IMR-90 (cell line): ENCODE measurements at regions not wholly inside any gene's neighbourhood (a gene's known extent, or its start where the extent isn't known, plus 50 kb on each side); places are given as distances from the start of the nearest gene placed in this dataset.

Source experiments
- ATAC-seq: fragments of 200-7000 bp; cut with Tn5 transposase; 2 replicates; pipeline ENCODE4 v1.9.1; 2020; ENCODE audit warnings: low read depth, mild to moderate bottlenecking, moderate library complexity
- BruUV-seq: library from RNA; stranded (reverse); fragments of 400-500 nt; replicated peaks from 2 replicates; lab custom pipeline; 2021; lab: Mats Ljungman, UMichigan
- CTCF ChIA-PET: fragments of 300-600 bp; formaldehyde crosslinking; extraction: SDS; loops from one replicate; lab custom pipeline; 2021; ENCODE audit warnings: antibody characterized with exemption; lab: Yijun Ruan, JAX
- POLR2A ChIA-PET: fragments of 300-600 bp; sonication (Branson Sonifier 250); formaldehyde crosslinking; loops from one replicate; lab custom pipeline; 2022; ENCODE audit warnings: antibody characterized with exemption; ENCODE audit not compliant: unreplicated experiment; lab: Charles Lee
- DNase-seq: peaks from one replicate; pipeline ENCODE4 v3.0.0; 2013
- H2AFZ ChIP-seq: replicated peaks from 2 replicates; pipeline ENCODE3; 2013; ENCODE audit warnings: low read length, mild to moderate bottlenecking; ENCODE audit not compliant: poor library complexity
- H2AK5ac ChIP-seq: 2 replicates; pipeline ENCODE4 v1.6.1; 2013; ENCODE audit warnings: low read depth, low read length, inconsistent platforms
- H2AK9ac ChIP-seq: replicated peaks from 2 replicates; pipeline ENCODE3; 2013; ENCODE audit warnings: mild to moderate bottlenecking, low read depth, low read length, moderate library complexity; ENCODE audit not compliant: poor library complexity
- H2BK120ac ChIP-seq: 2 replicates; pipeline ENCODE4 v1.6.1; 2013; ENCODE audit warnings: low read depth, low read length, inconsistent platforms
- H2BK15ac ChIP-seq: 3 replicates; pipeline ENCODE4 v1.6.1; 2013; ENCODE audit warnings: low read depth, low read length, inconsistent platforms
- H2BK20ac ChIP-seq: 2 replicates; pipeline ENCODE4 v1.6.1; 2013; ENCODE audit warnings: low read depth, mild to moderate bottlenecking, inconsistent platforms, low read length, moderate library complexity
- H2BK5ac ChIP-seq: 2 replicates; pipeline ENCODE4 v1.6.1; 2013; ENCODE audit warnings: mild to moderate bottlenecking, low read depth, low read length, inconsistent platforms; ENCODE audit not compliant: poor library complexity, severe bottlenecking
- H3K14ac ChIP-seq: replicated peaks from 2 replicates; pipeline ENCODE4 v1.6.1; 2013; ENCODE audit warnings: low read depth, low read length, inconsistent platforms
- H3K18ac ChIP-seq: 2 replicates; pipeline ENCODE4 v1.6.1; 2013; ENCODE audit warnings: low read depth, low read length, control low read depth
- H3K23ac ChIP-seq: 2 replicates; pipeline ENCODE4 v1.6.1; 2013; ENCODE audit warnings: low read depth, low read length, inconsistent platforms
- H3K27ac ChIP-seq: 2 replicates; pipeline ENCODE4 v1.5.1; 2013; ENCODE audit warnings: mild to moderate bottlenecking, control low read depth, low read length; ENCODE audit not compliant: insufficient read depth
- H3K27me3 ChIP-seq: 2 replicates; pipeline ENCODE4 v1.6.1; 2013; ENCODE audit warnings: low read length; ENCODE audit not compliant: control insufficient read depth, insufficient read depth
- H3K36me3 ChIP-seq: 2 replicates; pipeline ENCODE4 v1.6.1; 2013; ENCODE audit warnings: low read length, mixed read lengths; ENCODE audit not compliant: control insufficient read depth, insufficient read depth
- H3K4ac ChIP-seq: 2 replicates; pipeline ENCODE4 v1.6.1; 2013; ENCODE audit warnings: low read depth, low read length, inconsistent platforms
- H3K4me1 ChIP-seq: 2 replicates; pipeline ENCODE4 v1.6.1; 2013; ENCODE audit warnings: low read length, mixed read lengths; ENCODE audit not compliant: control insufficient read depth, insufficient read depth
- H3K4me2 ChIP-seq: 2 replicates; pipeline ENCODE4 v1.6.1; 2013; ENCODE audit warnings: low read depth, mild to moderate bottlenecking, control low read depth, low read length, moderate library complexity
- H3K4me3 ChIP-seq: 2 replicates; pipeline ENCODE4 v1.5.1; 2013; ENCODE audit warnings: low read depth, mild to moderate bottlenecking, control low read depth, low read length, moderate library complexity; ENCODE audit not compliant: insufficient read depth
- H3K56ac ChIP-seq: 2 replicates; pipeline ENCODE4 v1.6.1; 2013; ENCODE audit warnings: low read length, inconsistent platforms; ENCODE audit not compliant: insufficient read depth; ENCODE audit errors: extremely low read depth
- H3K79me1 ChIP-seq, 2 experiments: 2 replicates each; pipeline ENCODE4 v1.6.1; 2013; ENCODE audit warnings: low read length in 2 of 2, inconsistent platforms in 1 of 2, low read depth in 1 of 2
- H3K9ac ChIP-seq: 2 replicates; pipeline ENCODE4 v1.6.1; 2013; ENCODE audit warnings: low read depth, low read length, control low read depth
- H3K9me1 ChIP-seq: 2 replicates; pipeline ENCODE4 v1.6.1; 2013; ENCODE audit warnings: low read length, inconsistent platforms; ENCODE audit not compliant: insufficient read depth
- H3K9me3 ChIP-seq: 2 replicates; pipeline ENCODE4 v1.6.1; 2013; ENCODE audit warnings: low read length; ENCODE audit not compliant: control insufficient read depth, insufficient read depth
- H4K20me1 ChIP-seq: 2 replicates; pipeline ENCODE4 v1.6.1; 2013; ENCODE audit warnings: low read length, inconsistent platforms; ENCODE audit not compliant: insufficient read depth
- H4K5ac ChIP-seq: 2 replicates; pipeline ENCODE4 v1.6.1; 2013; ENCODE audit warnings: mild to moderate bottlenecking, low read depth, low read length, control low read depth
- H4K8ac ChIP-seq, 2 experiments: 2 replicates each; pipeline ENCODE4 v1.6.1; 2013; ENCODE audit warnings: low read depth in 2 of 2, low read length in 2 of 2, control low read depth in 1 of 2, inconsistent platforms in 1 of 2
- H4K91ac ChIP-seq: 2 replicates; pipeline ENCODE4 v1.6.1; 2013; ENCODE audit warnings: low read depth, low read length, inconsistent platforms; ENCODE audit not compliant: insufficient read depth
- BHLHE40 ChIP-seq: fragments of 150-350 bp; IDR thresholded peaks from 2 replicates; pipeline ENCODE4 v1.6.1; 2016; ENCODE audit warnings: mild to moderate bottlenecking, low read depth, low read length
- CEBPB ChIP-seq: IDR thresholded peaks from 2 replicates; pipeline ENCODE4 v1.6.1; 2012; ENCODE audit warnings: low read depth, low read length, improper control_type of control experiment
- NFE2L2 ChIP-seq: fragments of 150-350 bp; IDR thresholded peaks from 2 replicates; pipeline ENCODE4 v1.6.1; 2016; ENCODE audit warnings: low read depth, mild to moderate bottlenecking, low read length
- WGBS, 2 experiments: methylation state at CpG; one replicate each; pipeline versions ENCODE4 v1.1.5 to v1.1.7; 2013; ENCODE audit warnings: missing lambda C conversion rate in 2 of 2; ENCODE audit not compliant: insufficient read length in 1 of 2; ENCODE audit errors: extremely low coverage in 2 of 2; 5-methylcytosine and 5-hydroxymethylcytosine counted together
- dilution Hi-C: fragments of 300-500 bp; cut with HindIII; formaldehyde crosslinking; loops from one replicate; pipeline ENCODE4 v1.14.3; 2018; ENCODE audit warnings: low sequenced_read_pairs; ENCODE audit not compliant: unreplicated experiment
- in situ Hi-C: fragments of 300-500 bp; cut with MboI; formaldehyde crosslinking; loops from 3 replicates; pipeline ENCODE4 v1.14.3; 2019; ENCODE audit warnings: low sequenced_read_pairs, inconsistent platforms, mixed read lengths
- intact Hi-C: fragments of 100-400 bp; cut with micrococcal nuclease; formaldehyde crosslinking; loops from 2 replicates; pipeline ENCODE4 v1.10.0; 2022

- Histone ChIP-seq H3K79me1 (no peaks in the 10 kb centered on the region), H2AFZ (no peak overlapping the region), H2BK120ac (no peak overlapping the region), H4K8ac (no peak overlapping the region), H3K36me3 (no peaks in the 10 kb centered on the region), H2AK5ac (no peak overlapping the region), H3K27me3 (no peaks in the 10 kb centered on the region), H4K5ac (no peak overlapping the region), H2BK15ac (no peak overlapping the region), H2AK9ac (no peak overlapping the region), H3K4me2 (no peak overlapping the region), H3K14ac (no peak overlapping the region), H3K23ac (no peak overlapping the region), H3K9ac (no peak overlapping the region), H3K4me3 (no peak overlapping the region), H4K20me1 (no peaks in the 10 kb centered on the region), H3K4me1 (no peaks in the 10 kb centered on the region), H4K91ac (no peak overlapping the region), H3K56ac (no peak overlapping the region), H3K9me1 (no peaks in the 10 kb centered on the region), H3K18ac (no peak overlapping the region), H2BK20ac (no peak overlapping the region), H3K27ac (no peak overlapping the region), H2BK5ac (no peak overlapping the region), H3K4ac (no peak overlapping the region), H3K9me3 (no peaks in the 10 kb centered on the region)
- no TSS peak for BruUV-seq
- ChIA-PET POLR2A (no interaction called here), CTCF (no interaction called here)
- dilution Hi-C loops (no loop called here), in situ Hi-C loops (no loop called here), intact Hi-C loops (no loop called here)
- WGBS, 2 experiments, result no CpG with 5 or more reads among the region's 2 CpGs
- ATAC-seq (no peak), DNase-seq (no peak)
- no peak for TF ChIP-seq NFE2L2
- TF ChIP-seq BHLHE40, result no peak
- TF ChIP-seq CEBPB, result no peak
Measured at GRCh38 chr6:48714250-48714649, 603.3 kb upstream of the PTCHD4 start.
